GM21786 (cell line): ENCODE measurements at regions not wholly inside any gene's neighbourhood (a gene's known extent, or its start where the extent isn't known, plus 50 kb on each side); places are given as distances from the start of the nearest gene placed in this dataset.
"Not testable (repeated sequence)": the region's sequence is repeated elsewhere in the genome, so short reads cannot be mapped to it uniquely, and the experiment has no call there.

Experiments
- ATAC-seq: cut with Tn5 transposase; IDR thresholded peaks from one replicate; pipeline ENCODE4 v1.9.1; 2021; ENCODE audit not compliant: unreplicated experiment

- ATAC-seq = no peak
These were observed 735.2 kb downstream of the TBC1D22A start for GRCh38 chr22:47497666-47498065.

GRCh38 chr22:47495110-47495509 lies 732.7 kb downstream of the TBC1D22A start:
- ATAC-seq = no peak

- not testable (repeated sequence) for ATAC-seq
These were observed 725.7 kb downstream of the TBC1D22A start for GRCh38 chr22:47488131-47488530.

- ATAC-seq = no peak
These were observed 724.3 kb downstream of the TBC1D22A start for GRCh38 chr22:47486569-47487312.

GRCh38 chr22:47484960-47485569 lies 722.6 kb downstream of the TBC1D22A start:
- ATAC-seq = no peak

GRCh38 chr22:47476231-47476630 lies 713.8 kb downstream of the TBC1D22A start:
- ATAC-seq = no peak

GRCh38 chr22:47474895-47475294 lies 712.4 kb downstream of the TBC1D22A start:
- no peak for ATAC-seq

GRCh38 chr22:47474464-47474863 lies 712.0 kb downstream of the TBC1D22A start:
- no peak for ATAC-seq

GRCh38 chr22:47472636-47473035 lies 710.2 kb downstream of the TBC1D22A start:
- ATAC-seq = no peak

- no peak for ATAC-seq
These were observed 709.0 kb downstream of the TBC1D22A start for GRCh38 chr22:47471406-47471805.

GRCh38 chr22:47465809-47466208 lies 703.4 kb downstream of the TBC1D22A start:
- ATAC-seq = no peak

GRCh38 chr22:47465222-47465621 lies 702.8 kb downstream of the TBC1D22A start:
- ATAC-seq = no peak

GRCh38 chr22:47463220-47463619 lies 700.8 kb downstream of the TBC1D22A start:
- ATAC-seq = no peak

- no peak for ATAC-seq
These were observed 698.4 kb downstream of the TBC1D22A start for GRCh38 chr22:47460861-47461260.

GRCh38 chr22:47460176-47460575 lies 697.7 kb downstream of the TBC1D22A start:
- ATAC-seq = no peak

- ATAC-seq = no peak
These were observed 695.9 kb downstream of the TBC1D22A start for GRCh38 chr22:47458348-47458747.

- no peak for ATAC-seq
These were observed 695.3 kb downstream of the TBC1D22A start for GRCh38 chr22:47457509-47458300.

- no peak for ATAC-seq
These were observed 694.6 kb downstream of the TBC1D22A start for GRCh38 chr22:47457021-47457420.

- ATAC-seq = no peak
These were observed 693.6 kb downstream of the TBC1D22A start for GRCh38 chr22:47456031-47456430.

GRCh38 chr22:47453049-47453448 lies 690.6 kb downstream of the TBC1D22A start:
- no peak for ATAC-seq

GRCh38 chr22:47452184-47452583 lies 689.7 kb downstream of the TBC1D22A start:
- no peak for ATAC-seq
